ENCODE measurements at regions not wholly inside any gene's neighbourhood (a gene's known extent, or its start where the extent isn't known, plus 50 kb on each side); places are given as distances from the start of the nearest gene placed in this dataset.
"Not testable (repeated sequence)": the region's sequence is repeated elsewhere in the genome, so short reads cannot be mapped to it uniquely, and the experiment has no call there.

GRCh38 chr2:60246583-60246982 is 306.9 kb downstream of the BCL11A start:
- no peak for DNase-seq (ENCODE audit: low read depth)

GRCh38 chr2:60234274-60234986 is 319.0 kb downstream of the BCL11A start:
- no peak for DNase-seq (ENCODE audit: low read depth)

DNA sequence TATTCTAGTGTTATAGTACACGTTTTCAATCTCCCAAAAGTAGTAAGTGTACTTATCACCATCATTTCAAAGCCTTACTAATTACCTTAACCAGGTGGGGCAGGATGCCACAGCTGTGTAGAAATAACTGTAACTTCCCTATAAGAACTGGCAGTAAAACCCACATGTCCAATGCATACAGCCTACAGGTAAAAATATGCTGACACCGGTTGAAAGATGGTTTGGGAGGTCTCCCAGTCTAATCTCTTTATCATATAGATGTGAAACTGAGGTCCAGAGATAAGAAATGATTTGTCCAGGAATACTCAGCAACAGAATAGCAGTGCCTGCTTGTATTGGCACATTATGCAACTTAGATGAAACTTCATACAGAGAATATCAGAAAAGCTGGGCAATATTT is 322.9 kb downstream of the BCL11A start:
- DNase-seq (ENCODE audit: low read depth), result no peak

DNA sequence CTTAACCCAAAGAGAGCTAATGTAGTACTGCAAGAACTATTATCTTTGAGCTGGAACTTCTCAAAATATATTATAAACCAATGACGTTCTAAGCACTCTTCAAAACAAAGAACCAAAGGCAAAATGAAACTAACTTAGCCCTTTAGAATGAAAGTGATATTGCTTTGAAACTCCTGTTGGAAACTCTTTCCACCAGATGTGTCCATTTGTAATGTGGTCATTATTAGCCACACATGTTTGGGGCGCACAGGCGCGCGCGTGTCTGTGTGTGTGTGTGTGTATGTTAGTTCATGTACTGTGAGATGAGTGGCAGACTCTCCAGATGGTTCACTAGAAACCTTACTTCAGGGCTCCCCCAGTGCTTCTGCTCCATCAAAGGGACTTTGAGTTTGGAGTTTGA is 323.4 kb downstream of the BCL11A start:
- no peak for DNase-seq (ENCODE audit: low read depth)

DNA sequence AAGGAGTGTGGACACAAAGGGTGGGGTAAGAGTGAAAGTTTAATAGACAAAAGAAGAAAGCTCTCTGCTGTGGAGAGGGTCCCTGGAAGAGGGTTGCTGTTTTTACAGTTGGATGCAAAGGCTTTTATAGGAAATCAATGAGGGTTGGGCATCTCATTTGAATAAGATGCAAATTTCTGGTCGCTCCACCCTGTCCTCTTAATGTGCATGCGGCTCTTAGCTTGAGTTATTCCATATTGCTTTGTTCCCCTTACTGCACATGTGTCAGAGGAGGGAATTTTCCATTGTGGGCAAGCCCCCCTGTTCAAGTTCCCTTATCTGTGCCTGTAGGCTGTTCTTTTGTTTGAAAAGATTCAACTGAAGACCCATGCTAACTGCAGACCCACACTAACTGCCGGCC is 326.5 kb downstream of the BCL11A start:
- no peak for DNase-seq (ENCODE audit: low read depth)

- no peak for DNase-seq (ENCODE audit: low read depth)
Measured at GRCh38 chr2:60226191-60226590, 327.3 kb downstream of the BCL11A start.

DNA sequence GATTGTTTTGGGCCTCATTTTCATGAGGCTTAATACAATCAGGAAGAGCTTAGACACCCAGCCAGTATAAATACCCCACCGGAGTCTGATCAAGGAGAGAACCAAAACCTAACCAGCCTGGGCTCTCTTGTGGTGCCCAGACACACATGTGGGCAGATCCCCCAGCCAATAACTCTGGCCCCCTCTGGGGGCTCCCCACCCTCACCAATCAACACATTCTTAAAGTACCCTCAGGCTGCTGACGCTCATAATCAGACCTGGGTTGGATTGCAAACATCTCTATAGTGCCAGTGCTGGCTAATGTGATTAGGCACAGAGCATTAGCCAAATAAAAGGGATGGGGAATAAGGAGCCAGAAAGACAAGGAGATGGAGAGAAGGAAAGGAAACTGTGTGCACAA is 329.6 kb downstream of the BCL11A start:
- no peak for DNase-seq (ENCODE audit: low read depth)

DNA sequence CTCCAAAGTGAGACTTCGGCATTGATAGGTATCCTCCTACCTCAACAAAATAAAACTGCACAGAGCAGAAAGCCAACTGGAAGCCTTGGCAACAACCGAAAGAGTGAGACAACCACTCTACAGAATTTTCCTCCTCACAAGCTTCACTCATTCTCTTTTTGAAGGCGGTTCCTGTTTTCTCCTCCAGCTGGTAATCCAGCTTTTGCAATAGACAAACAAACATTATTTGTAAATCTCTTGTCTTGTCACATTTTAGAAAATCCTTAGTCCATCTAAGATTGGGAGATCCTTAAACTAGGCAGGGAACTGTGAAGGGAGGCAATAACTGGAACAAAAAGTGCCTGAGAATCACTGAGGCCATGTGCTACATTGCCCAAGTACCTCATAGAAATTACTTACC is 332.4 kb downstream of the BCL11A start:
- no peak for DNase-seq (ENCODE audit: low read depth)

DNA sequence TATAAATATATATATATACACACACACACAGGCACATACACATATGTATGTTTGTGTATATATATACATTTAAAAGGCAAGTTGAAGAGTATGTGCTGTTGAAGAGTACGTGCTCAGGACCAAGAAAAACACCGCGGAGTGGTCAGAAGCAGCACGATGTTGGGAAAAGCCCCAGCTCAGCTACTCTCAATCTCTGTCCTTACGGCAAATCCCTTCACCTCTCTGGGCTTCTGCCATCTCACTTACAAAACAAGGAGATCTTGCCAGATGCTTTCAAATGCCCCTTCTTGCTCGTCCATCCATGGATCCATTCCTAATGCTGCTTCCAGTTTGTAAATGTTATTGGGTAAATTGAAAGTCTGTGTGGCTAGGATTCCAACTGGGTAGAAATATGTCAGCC is 333.9 kb downstream of the BCL11A start:
- no peak for DNase-seq (ENCODE audit: low read depth)

- DNase-seq (ENCODE audit: low read depth), result no peak
Measured at GRCh38 chr2:60216452-60216995, 336.9 kb downstream of the BCL11A start.

DNA sequence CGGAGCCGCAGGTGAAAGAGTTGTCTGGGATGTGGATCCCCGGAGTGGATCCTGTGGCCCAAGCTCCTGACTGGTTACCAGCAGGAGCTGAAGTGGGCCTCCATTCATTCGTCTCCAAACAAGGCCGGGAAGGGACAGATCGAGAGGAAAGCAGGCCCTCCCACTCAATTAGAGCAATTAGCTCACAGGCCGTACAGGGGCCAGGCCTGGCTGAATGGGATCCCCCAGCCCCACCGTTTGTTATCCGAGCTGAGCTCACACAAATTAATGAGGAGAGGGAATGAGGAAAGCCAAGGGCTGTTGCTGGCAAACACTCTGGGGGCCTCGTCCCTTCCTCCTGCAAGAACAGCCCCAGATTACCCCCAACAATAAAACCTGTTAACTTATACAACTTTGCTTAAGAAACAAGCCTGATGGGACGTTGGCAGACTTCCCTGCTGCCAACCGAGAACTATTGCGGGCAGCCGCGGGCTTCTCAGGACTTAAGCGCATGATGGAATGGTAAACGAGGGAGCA is 338.0 kb downstream of the BCL11A start:
- no peak for DNase-seq (ENCODE audit: low read depth)

DNA sequence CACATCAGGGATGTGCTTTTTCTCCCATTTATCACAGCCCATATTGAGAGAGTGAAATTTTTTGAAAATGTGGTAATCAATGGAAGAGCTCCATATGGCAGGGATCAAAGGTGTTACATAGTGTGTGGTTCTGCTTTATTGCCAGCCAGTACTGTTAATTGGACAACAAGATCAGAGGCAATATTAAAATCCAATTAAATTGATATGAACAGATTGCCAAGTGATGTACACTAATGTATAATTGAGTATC is 338.9 kb downstream of the BCL11A start:
- no peak for DNase-seq (ENCODE audit: low read depth)

GRCh38 chr2:60213865-60214625 is 339.4 kb downstream of the BCL11A start:
- DNase-seq (ENCODE audit: low read depth), result no peak

- no peak for DNase-seq (ENCODE audit: low read depth)
Measured at GRCh38 chr2:60212181-60212945, 341.1 kb downstream of the BCL11A start.

DNA sequence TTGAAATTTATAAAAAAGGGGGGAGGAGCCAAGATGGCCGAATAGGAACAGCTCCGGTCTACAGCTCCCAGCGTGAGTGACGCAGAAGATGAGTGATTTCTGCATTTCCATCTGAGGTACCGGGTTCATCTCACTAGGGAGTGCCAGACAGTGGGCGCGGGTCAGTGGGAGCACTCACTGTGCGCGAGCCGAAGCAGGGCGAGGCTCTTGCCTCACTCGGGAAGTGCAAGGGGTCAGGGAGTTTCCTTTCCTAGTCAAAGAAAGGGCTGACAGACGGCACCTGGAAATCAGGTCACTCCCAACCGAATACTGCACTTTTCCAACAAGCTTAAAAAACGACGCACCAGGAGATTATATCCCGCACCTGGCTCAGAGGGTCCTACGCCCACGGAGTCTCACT is 364.4 kb downstream of the BCL11A start:
- not testable (repeated sequence) for DNase-seq (ENCODE audit: low read depth)

DNA sequence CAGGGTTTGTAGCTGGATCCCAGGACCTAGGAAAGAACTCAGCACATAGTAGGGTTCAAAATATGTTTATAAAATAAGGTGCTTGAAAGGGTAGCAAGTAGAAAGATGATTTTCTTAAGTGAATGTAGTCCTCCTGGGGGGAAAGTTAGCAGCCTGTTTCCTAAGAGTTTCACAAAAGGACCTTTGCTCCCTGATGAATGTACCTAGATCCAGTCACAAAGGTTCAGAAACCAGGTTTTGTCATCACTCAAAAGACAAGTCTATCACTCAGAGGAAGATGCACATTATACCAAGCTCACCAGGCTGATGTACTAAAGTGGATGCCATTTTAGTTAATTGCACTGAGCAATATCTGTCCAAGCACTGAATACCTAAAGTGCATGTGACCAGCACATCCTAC is 378.2 kb downstream of the BCL11A start:
- DNase-seq (ENCODE audit: low read depth), result no peak

DNA sequence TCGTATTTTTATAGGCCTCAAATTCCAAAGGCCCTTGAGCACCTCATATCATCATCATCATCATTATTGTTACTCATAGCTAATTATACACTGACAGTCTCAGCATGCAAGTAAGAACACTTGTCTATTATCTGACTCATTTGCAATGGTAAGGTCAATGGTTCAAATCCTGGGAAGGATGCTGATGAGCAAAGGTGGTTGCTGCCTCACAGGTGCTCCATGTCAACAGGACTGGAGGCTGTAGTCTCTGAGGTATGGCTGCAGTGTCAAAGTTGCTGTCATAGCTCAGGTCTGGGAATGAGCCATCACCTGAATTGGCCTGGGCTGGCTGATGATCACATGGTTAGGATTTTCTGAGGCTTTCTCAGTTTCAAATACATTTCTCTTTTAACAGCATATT is 379.3 kb downstream of the BCL11A start:
- no peak for DNase-seq (ENCODE audit: low read depth)

DNA sequence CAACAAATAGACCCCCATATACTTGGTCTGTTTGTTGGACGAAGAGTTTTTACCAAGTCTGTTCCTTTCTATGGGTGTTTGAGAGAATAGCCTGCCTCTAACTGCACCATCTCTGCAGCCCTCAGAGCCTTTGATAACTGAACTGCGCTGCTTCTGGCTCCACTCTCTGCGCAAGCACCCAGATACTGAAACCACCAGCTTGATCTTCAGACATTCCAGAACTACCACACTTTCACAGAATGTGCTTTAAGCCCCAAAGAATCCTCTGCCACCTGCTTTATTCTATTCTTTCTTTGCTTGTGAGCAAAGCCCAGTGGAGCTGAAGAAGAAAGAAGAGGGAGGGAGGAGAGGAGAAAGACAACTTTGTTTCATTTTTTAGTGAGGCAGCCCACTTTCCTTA is 380.7 kb downstream of the BCL11A start:
- no peak for DNase-seq (ENCODE audit: low read depth)

GRCh38 chr2:60170272-60170671 is 383.2 kb downstream of the BCL11A start:
- no peak for DNase-seq (ENCODE audit: low read depth)

DNA sequence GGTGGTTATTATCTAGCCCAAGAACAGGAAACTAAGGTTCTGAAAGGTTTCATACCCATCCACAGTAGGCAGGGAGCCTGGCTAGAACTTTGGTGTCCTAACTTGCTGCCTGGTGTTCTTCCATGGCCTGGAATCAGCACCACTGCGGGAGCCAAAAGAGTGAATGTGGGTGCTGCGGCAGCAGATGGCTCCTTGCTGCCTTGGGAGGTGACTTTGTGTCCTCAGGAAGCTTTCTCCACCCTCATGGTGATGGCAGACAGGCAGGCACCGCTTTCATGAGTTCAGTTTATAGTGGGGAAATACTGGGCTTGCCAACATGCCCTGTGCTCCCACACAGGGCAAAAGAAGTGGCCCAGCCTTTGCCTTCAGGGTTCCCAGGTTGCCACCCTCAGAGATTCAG is 385.2 kb downstream of the BCL11A start:
- DNase-seq (ENCODE audit: low read depth), result no peak

GRCh38 chr2:60167089-60167488 is 386.4 kb downstream of the BCL11A start:
- no peak for DNase-seq (ENCODE audit: low read depth)

DNA sequence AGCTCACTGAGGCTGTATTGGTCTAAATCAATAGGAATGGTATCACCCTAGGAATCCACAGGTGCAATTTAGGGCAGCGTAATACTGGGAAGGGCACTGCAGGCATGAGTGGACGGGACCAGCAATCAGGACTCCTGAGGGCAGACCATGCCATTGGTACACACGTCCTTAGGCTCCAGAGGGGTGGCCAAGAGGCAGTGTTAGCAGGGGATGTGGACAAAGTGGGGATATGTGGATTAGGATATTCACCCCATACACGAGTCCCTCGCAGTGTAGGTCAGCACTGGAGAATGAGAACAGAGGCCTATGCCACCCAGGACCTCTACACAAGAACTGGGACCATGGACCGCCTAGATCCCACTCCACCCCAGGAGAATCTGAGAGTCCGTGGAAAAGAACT is 389.8 kb downstream of the BCL11A start:
- DNase-seq (ENCODE audit: low read depth), result no peak

GRCh38 chr2:60159519-60159918 is 393.9 kb downstream of the BCL11A start:
- DNase-seq (ENCODE audit: low read depth), result no peak
